Transverse colon (tissue), 4 donors: ENCODE measurements at regions not wholly inside any gene's neighbourhood (a gene's known extent, or its start where the extent isn't known, plus 50 kb on each side); places are given as distances from the start of the nearest gene placed in this dataset.
A peak's percentile ranks its signal among the peaks of the same experiment; 100 is the strongest.

Experiments
- DNase-seq: peaks from one replicate; pipeline ENCODE4 v3.0.0-alpha.2; 2019
- H3K27ac ChIP-seq, 4 donors: fragments of 200-600 bp; sonication (generic); 2 replicates each; pipeline ENCODE4 v1.5.1; 2016 to 2018; ENCODE audit warnings: inconsistent platforms in 4 of 4
- H3K27me3 ChIP-seq: fragments of 200-600 bp; sonication (generic); 2 replicates; pipeline ENCODE4 v1.5.1; 2017; ENCODE audit warnings: inconsistent platforms
- H3K36me3 ChIP-seq, 4 donors: fragments of 200-600 bp; sonication (generic); 2 replicates each; pipeline ENCODE4 v1.5.1; 2017 to 2019; ENCODE audit warnings: inconsistent platforms in 4 of 4
- H3K4me1 ChIP-seq, 4 donors: fragments of 200-600 bp; sonication (generic); 2 replicates each; pipeline ENCODE4 v1.5.1; 2017 to 2020; ENCODE audit warnings: inconsistent platforms in 4 of 4
- H3K4me3 ChIP-seq, 4 donors: fragments of 200-600 bp; sonication (generic); 1 replicate in 1 of 4; 2 replicates in 3 of 4; pipeline versions ENCODE4 v1.5.1 to v1.6.1; 2017 to 2019; ENCODE audit warnings: inconsistent platforms in 4 of 4
- H3K9me3 ChIP-seq, 2 donors: fragments of 200-600 bp; sonication (generic); 2 replicates each; pipeline ENCODE4 v1.5.1; 2017 to 2019; ENCODE audit warnings: inconsistent platforms in 2 of 2
- CTCF ChIP-seq, 5 experiments: fragments of 200-600 bp in 3 of 5; fragments of 450-650 bp in 2 of 5; sonication (generic) in 3 of 5; IDR thresholded peaks; 1 replicate in 2 of 5; 2 replicates in 3 of 5; pipeline ENCODE4 v1.5.1; 2016 to 2017; ENCODE audit warnings: antibody characterized with exemption in 5 of 5, inconsistent platforms in 3 of 5, mild to moderate bottlenecking in 2 of 5, moderate library complexity in 1 of 5
- EP300 ChIP-seq: sonication (generic); formaldehyde crosslinking; IDR thresholded peaks from one replicate; pipeline ENCODE4 v1.6.1; 2017; ENCODE audit warnings: antibody characterized with exemption, low read depth
- POLR2A ChIP-seq: fragments of 450-650 bp; IDR thresholded peaks from one replicate; pipeline ENCODE4 v1.6.1; 2016; ENCODE audit warnings: antibody characterized with exemption, mild to moderate bottlenecking, moderate library complexity
- POLR2AphosphoS5 ChIP-seq, 3 donors: sonication (generic); formaldehyde crosslinking; IDR thresholded peaks; one replicate each; pipeline ENCODE4 v1.6.1; 2016; ENCODE audit warnings: antibody characterized with exemption in 3 of 3
- WGBS, 2 donors: methylation state at CpG; one replicate each; pipeline ENCODE4 v1.1.5; 2018; ENCODE audit warnings: low coverage in 1 of 2; 5-methylcytosine and 5-hydroxymethylcytosine counted together
- in situ Hi-C, 4 donors: fragments of 200-750 bp; cut with MboI; loops; one replicate each; pipeline versions ENCODE4 v1.15.0 to v1.15.1; 2017; ENCODE audit warnings: low sequenced_read_pairs in 3 of 4, low pct_ligation_motif_present in 1 of 4, low pct_unique_long_range_greater_than_20kb in 1 of 4
- intact Hi-C: fragments of 100-400 bp; cut with DNase I; formaldehyde crosslinking; loops from one replicate; pipeline ENCODE4 v1.15.1; 2023; ENCODE audit warnings: low total_unique reads

- Histone ChIP-seq H3K27ac (peak overlapping the region in 1 of 4 donors; percentile 29), H3K4me3 (no peak overlapping the region), H3K27me3 (no peaks in the 10 kb centered on the region), H3K4me1 (peaks cover 0 to 20% (median 7%) of the 10 kb centered on the region in 4 donors), H3K36me3 (no peaks in the 10 kb centered on the region), H3K9me3 (peaks cover 0 to 3% of the 10 kb centered on the region in 2 donors)
- intact Hi-C loops = no loop called here
- TF ChIP-seq POLR2A (no peak), CTCF (IDR thresholded peaks at IDR 0.05) (no peak), EP300 (no peak), POLR2AphosphoS5 (IDR thresholded peaks at IDR 0.05) (no peak)
- peak; percentile 33 for DNase-seq
- in situ Hi-C loops = no loop called here
- 30 to 53% methylated on average over 3 of the region's 3 CpGs for WGBS, 2 donors
These were observed 82.4 kb upstream of the TAB2 start for GRCh38 chr6:149235130-149235561.

- H3K4me3 ChIP-seq = no peak overlapping the region
- H3K27me3 ChIP-seq = no peaks in the 10 kb centered on the region
- peaks cover 3 to 4% of the 10 kb centered on the region in 2 donors for H3K9me3 ChIP-seq
- in situ Hi-C loops = no loop called here
- H3K4me1 ChIP-seq = peaks cover 0 to 17% (median 7%) of the 10 kb centered on the region in 4 donors
- DNase-seq = no peak
- TF ChIP-seq CTCF (IDR thresholded peaks at IDR 0.05) (no peak), POLR2AphosphoS5 (IDR thresholded peaks at IDR 0.05) (no peak)
- H3K36me3 ChIP-seq = no peaks in the 10 kb centered on the region
- intact Hi-C loops = no loop called here
- no peak overlapping the region for H3K27ac ChIP-seq
These were observed 80.9 kb upstream of the TAB2 start for GRCh38 chr6:149236589-149236988.

GRCh38 chr6:149237464-149237863, 80.0 kb upstream of the TAB2 start:
- in situ Hi-C loops = no loop called here
- TF ChIP-seq CTCF (IDR thresholded peaks at IDR 0.05) = no peak
- TF ChIP-seq POLR2AphosphoS5 (IDR thresholded peaks at IDR 0.05) = no peak
- no peak for TF ChIP-seq POLR2A
- no peak for TF ChIP-seq EP300
- H3K27ac ChIP-seq = no peak overlapping the region
- WGBS, 2 donors = 98 to 100% methylated on average over 4 to 6 of the region's 6 CpGs
- peaks cover 3 to 4% of the 10 kb centered on the region in 2 donors for H3K9me3 ChIP-seq
- no peaks in the 10 kb centered on the region for H3K36me3 ChIP-seq
- no peak for DNase-seq
- H3K4me3 ChIP-seq = no peak overlapping the region
- no peaks in the 10 kb centered on the region for H3K27me3 ChIP-seq
- intact Hi-C loops = no loop called here
- H3K4me1 ChIP-seq = peaks cover 0 to 13% (median 7%) of the 10 kb centered on the region in 4 donors

GRCh38 chr6:149239573-149240209, 77.8 kb upstream of the TAB2 start:
- intact Hi-C loops (no loop called here), in situ Hi-C loops (no loop called here)
- H3K27ac ChIP-seq = no peak overlapping the region
- no peak for TF ChIP-seq POLR2AphosphoS5 (IDR thresholded peaks at IDR 0.05)
- no peak for TF ChIP-seq CTCF (IDR thresholded peaks at IDR 0.05)
- no peak for TF ChIP-seq EP300
- TF ChIP-seq POLR2A = no peak
- no peak for DNase-seq
- H3K4me1 ChIP-seq = peaks cover 0 to 7% (median 5%) of the 10 kb centered on the region in 4 donors
- WGBS, 2 donors = 90 to 100% methylated on average over 2 to 6 of the region's 6 CpGs
- no peaks in the 10 kb centered on the region for H3K36me3 ChIP-seq
- H3K9me3 ChIP-seq = peaks cover 3 to 4% of the 10 kb centered on the region in 2 donors
- H3K4me3 ChIP-seq = no peak overlapping the region
- H3K27me3 ChIP-seq = no peaks in the 10 kb centered on the region
